Stimulated activated CD4-positive, alpha-beta T cell treated with anti-CD3 and anti-CD28 coated beads, Interleukin-4, amount 100 ng/mL, for 48 hours (primary cell): ENCODE measurements at regions not wholly inside any gene's neighbourhood (a gene's known extent, or its start where the extent isn't known, plus 50 kb on each side); places are given as distances from the start of the nearest gene placed in this dataset.
"Not testable (repeated sequence)": the region's sequence is repeated elsewhere in the genome, so short reads cannot be mapped to it uniquely, and the experiment has no call there.

Source experiments
- DNase-seq, 2 donors: peaks; one replicate each; pipeline ENCODE4 v3.0.0-alpha.2; 2020; ENCODE audit warnings: low read depth in 2 of 2

- DNase-seq: no peak
Measured at GRCh38 chr4:103415801-103416200, 217.7 kb upstream of the CENPE start.

- DNase-seq: not testable (repeated sequence)
Measured at GRCh38 chr4:103412646-103413045, 214.5 kb upstream of the CENPE start.

- no peak for DNase-seq
Measured at GRCh38 chr4:103410386-103410785, 212.2 kb upstream of the CENPE start.

GRCh38 chr4:103405415-103405814 is 207.3 kb upstream of the CENPE start:
- DNase-seq: no peak

- no peak for DNase-seq
Measured at GRCh38 chr4:103403619-103404018, 205.5 kb upstream of the CENPE start.

GRCh38 chr4:103402198-103402597 is 204.1 kb upstream of the CENPE start:
- no peak for DNase-seq

GRCh38 chr4:103400405-103400804 is 202.3 kb upstream of the CENPE start:
- no peak for DNase-seq

GRCh38 chr4:103397541-103397940 is 199.4 kb upstream of the CENPE start:
- DNase-seq: no peak

GRCh38 chr4:103387508-103388011 is 189.4 kb upstream of the CENPE start:
- DNase-seq: not testable (repeated sequence)

- not testable (repeated sequence) for DNase-seq
Measured at GRCh38 chr4:103385565-103385964, 187.4 kb upstream of the CENPE start.

- no peak for DNase-seq
Measured at GRCh38 chr4:103375278-103375677, 177.1 kb upstream of the CENPE start.

- DNase-seq: no peak
Measured at GRCh38 chr4:103374758-103375157, 176.6 kb upstream of the CENPE start.

- DNase-seq: no peak
Measured at GRCh38 chr4:103374306-103374705, 176.2 kb upstream of the CENPE start.

- DNase-seq: no peak
Measured at GRCh38 chr4:103372002-103372558, 173.9 kb upstream of the CENPE start.

GRCh38 chr4:103370336-103370735 is 172.2 kb upstream of the CENPE start:
- no peak for DNase-seq

- no peak for DNase-seq
Measured at GRCh38 chr4:103365285-103365684, 167.1 kb upstream of the CENPE start.

- no peak for DNase-seq
Measured at GRCh38 chr4:103364083-103364482, 165.9 kb upstream of the CENPE start.

GRCh38 chr4:103361926-103362325 is 163.8 kb upstream of the CENPE start:
- no peak for DNase-seq

- no peak for DNase-seq
Measured at GRCh38 chr4:103359900-103360299, 161.8 kb upstream of the CENPE start.

- no peak for DNase-seq
Measured at GRCh38 chr4:103354006-103354405, 155.9 kb upstream of the CENPE start.

- no peak for DNase-seq
Measured at GRCh38 chr4:103329642-103330041, 131.5 kb upstream of the CENPE start.

GRCh38 chr4:103324811-103325210 is 126.7 kb upstream of the CENPE start:
- no peak for DNase-seq

- DNase-seq: no peak
Measured at GRCh38 chr4:103318327-103318726, 120.2 kb upstream of the CENPE start.

GRCh38 chr4:103308248-103308561 is 110.1 kb upstream of the CENPE start:
- DNase-seq: no peak
